HG03469 (cell line): ENCODE measurements at regions not wholly inside any gene's neighbourhood (a gene's known extent, or its start where the extent isn't known, plus 50 kb on each side); places are given as distances from the start of the nearest gene placed in this dataset.
A peak's percentile ranks its signal among the peaks of the same experiment; 100 is the strongest.
"Not testable (repeated sequence)": the region's sequence is repeated elsewhere in the genome, so short reads cannot be mapped to it uniquely, and the experiment has no call there.

ENCODE experiments used
- ATAC-seq: cut with Tn5 transposase; IDR thresholded peaks from one replicate; pipeline ENCODE4 v1.9.1; 2021; ENCODE audit warnings: mild to moderate bottlenecking, moderate library complexity, moderate number of reproducible peaks; ENCODE audit not compliant: unreplicated experiment

- no peak for ATAC-seq
Observed at GRCh38 chr1:209132736-209133467, 450.6 kb upstream of the CAMK1G start.

- no peak for ATAC-seq
Observed at GRCh38 chr1:209134001-209134400, 449.5 kb upstream of the CAMK1G start.

- no peak for ATAC-seq
Observed at GRCh38 chr1:209143916-209144315, 439.6 kb upstream of the CAMK1G start.

- ATAC-seq = no peak
Observed at GRCh38 chr1:209150114-209150513, 433.4 kb upstream of the CAMK1G start.

- ATAC-seq = no peak
Observed at GRCh38 chr1:209153411-209153810, 430.1 kb upstream of the CAMK1G start.

GRCh38 chr1:209154912-209155311 is 428.6 kb upstream of the CAMK1G start:
- no peak for ATAC-seq

GRCh38 chr1:209155546-209155945 is 428.0 kb upstream of the CAMK1G start:
- ATAC-seq = no peak

- no peak for ATAC-seq
Observed at GRCh38 chr1:209156991-209157390, 426.5 kb upstream of the CAMK1G start.

GRCh38 chr1:209157546-209158249 is 425.8 kb upstream of the CAMK1G start:
- ATAC-seq = no peak

- ATAC-seq = no peak
Observed at GRCh38 chr1:209158851-209159250, 424.7 kb upstream of the CAMK1G start.

- ATAC-seq = no peak
Observed at GRCh38 chr1:209160230-209160629, 423.3 kb upstream of the CAMK1G start.

GRCh38 chr1:209162651-209163050 is 420.9 kb upstream of the CAMK1G start:
- no peak for ATAC-seq

- no peak for ATAC-seq
Observed at GRCh38 chr1:209168204-209168603, 415.3 kb upstream of the CAMK1G start.

- no peak for ATAC-seq
Observed at GRCh38 chr1:209171151-209171550, 412.4 kb upstream of the CAMK1G start.

- no peak for ATAC-seq
Observed at GRCh38 chr1:209172286-209172685, 411.2 kb upstream of the CAMK1G start.

- not testable (repeated sequence) for ATAC-seq
Observed at GRCh38 chr1:209172792-209173542, 410.5 kb upstream of the CAMK1G start.

- ATAC-seq = not testable (repeated sequence)
Observed at GRCh38 chr1:209173796-209174195, 409.7 kb upstream of the CAMK1G start.

- ATAC-seq = no peak
Observed at GRCh38 chr1:209176866-209177430, 406.6 kb upstream of the CAMK1G start.

- ATAC-seq = no peak
Observed at GRCh38 chr1:209183195-209183594, 400.3 kb upstream of the CAMK1G start.

- no peak for ATAC-seq
Observed at GRCh38 chr1:209187589-209187988, 395.9 kb upstream of the CAMK1G start.

GRCh38 chr1:209190591-209191261 is 392.8 kb upstream of the CAMK1G start:
- peak; percentile 88 for ATAC-seq
